T-helper 1 cell (primary cell): ENCODE measurements at regions not wholly inside any gene's neighbourhood (a gene's known extent, or its start where the extent isn't known, plus 50 kb on each side); places are given as distances from the start of the nearest gene placed in this dataset.
"Not testable (repeated sequence)": the region's sequence is repeated elsewhere in the genome, so short reads cannot be mapped to it uniquely, and the experiment has no call there.

ENCODE experiments used
- DNase-seq, 5 donors: peaks; one replicate each; pipeline ENCODE4 v3.0.0-alpha.2; 2012 to 2020

DNA sequence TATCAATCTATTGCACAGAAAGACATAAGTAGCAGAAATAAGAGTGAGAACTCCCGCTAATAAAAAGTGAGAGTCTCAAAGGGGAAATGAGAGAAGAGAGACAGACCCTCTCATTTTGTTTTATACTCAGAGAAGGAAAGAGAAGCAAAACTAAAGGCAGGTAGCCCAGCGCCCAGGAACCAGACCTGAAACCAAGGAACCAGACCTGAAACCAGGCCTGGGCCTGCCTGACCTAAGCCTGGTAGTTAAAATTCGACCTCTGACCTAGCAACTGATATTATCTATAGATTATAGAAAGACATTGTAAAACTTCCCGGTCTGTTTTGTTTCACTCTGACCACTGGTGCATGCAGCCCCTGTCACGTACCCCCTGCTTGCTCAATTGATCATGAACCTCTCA lies 134.5 kb upstream of the SEMA6A start:
- no peak for DNase-seq

DNA sequence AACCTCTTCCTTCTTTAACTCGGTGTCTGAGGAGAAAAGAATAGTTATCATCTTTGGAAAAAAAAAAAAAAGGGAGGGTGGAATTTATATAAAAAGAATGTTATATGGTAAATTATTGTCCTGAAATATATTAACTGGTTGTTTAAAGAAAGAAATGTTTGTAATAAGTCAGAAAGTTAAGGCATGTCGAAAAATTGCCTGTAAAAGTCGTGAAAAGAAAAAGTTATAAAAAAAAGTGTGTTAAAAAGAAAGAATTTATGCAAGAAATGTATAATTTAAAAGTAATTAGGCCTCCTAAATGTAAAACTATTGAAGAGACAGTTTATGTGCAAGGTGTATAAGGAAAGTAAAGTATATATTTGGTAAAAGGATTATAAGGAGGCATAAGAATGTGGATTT lies 130.5 kb upstream of the SEMA6A start:
- DNase-seq, result not testable (repeated sequence)

- DNase-seq, result no peak
These were observed 129.3 kb upstream of the SEMA6A start for GRCh38 chr5:116703941-116704340.

GRCh38 chr5:116703328-116703727 lies 128.7 kb upstream of the SEMA6A start:
- no peak for DNase-seq

DNA sequence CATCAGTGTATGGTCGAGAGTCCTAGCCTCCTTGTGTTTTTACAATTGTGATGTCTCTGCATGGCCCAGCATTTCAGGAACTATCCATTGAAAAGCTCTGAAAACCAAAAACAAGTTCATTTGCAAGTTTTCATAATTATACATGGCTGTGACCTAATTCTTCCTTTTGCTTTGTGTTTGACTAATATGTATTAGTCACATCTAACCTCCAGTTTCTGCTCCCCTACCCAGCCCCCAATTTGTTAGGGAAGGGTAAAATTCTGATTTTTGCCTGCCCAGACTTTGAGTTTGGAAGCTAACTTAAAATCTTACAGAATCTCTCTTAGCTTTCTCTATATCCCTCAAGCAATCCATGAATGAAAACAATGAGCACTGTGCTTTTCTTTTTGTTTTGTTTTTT lies 128.2 kb upstream of the SEMA6A start:
- DNase-seq, result no peak

DNA sequence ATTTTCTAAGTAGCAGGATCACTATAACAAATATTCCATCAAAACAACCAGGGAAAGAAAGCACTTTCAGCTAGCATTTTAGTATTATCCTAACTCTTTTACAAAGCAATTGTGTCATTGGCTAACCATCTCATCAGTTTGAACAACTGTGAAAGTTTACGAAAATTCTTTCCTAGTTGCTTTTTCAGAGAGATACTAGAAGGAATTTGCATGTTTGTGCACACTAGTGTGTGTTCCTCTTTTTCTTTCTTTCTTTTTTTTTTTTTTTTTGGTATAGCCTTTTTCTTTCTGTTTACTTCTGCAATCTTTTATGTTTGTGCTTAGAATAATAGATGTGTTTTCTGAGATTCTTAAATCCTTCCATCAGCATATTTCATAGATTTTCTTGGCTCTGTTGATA lies 124.7 kb upstream of the SEMA6A start:
- DNase-seq, result no peak

DNA sequence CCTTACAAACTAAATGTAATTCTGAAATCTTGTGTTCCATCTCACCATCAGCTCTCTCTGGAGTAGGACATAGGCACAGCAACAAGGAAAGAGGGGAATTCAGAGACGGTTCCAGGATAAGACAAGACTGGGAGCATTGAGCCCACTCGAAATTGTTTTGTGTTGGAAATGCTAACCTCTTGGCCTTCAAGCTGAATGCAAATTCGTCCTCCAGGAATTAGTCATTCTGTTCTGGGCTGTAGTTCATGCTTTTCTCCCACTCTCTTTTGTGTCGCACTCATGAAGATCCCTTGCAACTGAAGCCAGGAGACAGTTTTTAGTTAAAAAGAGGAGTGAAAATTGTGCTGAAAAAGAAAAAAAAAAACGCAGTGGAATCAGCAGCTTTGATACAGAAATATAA lies 121.7 kb upstream of the SEMA6A start:
- no peak for DNase-seq

GRCh38 chr5:116695681-116696080 lies 121.1 kb upstream of the SEMA6A start:
- no peak for DNase-seq

GRCh38 chr5:116686438-116686837 lies 111.8 kb upstream of the SEMA6A start:
- no peak for DNase-seq

- DNase-seq, result no peak
These were observed 111.3 kb upstream of the SEMA6A start for GRCh38 chr5:116685931-116686330.

DNA sequence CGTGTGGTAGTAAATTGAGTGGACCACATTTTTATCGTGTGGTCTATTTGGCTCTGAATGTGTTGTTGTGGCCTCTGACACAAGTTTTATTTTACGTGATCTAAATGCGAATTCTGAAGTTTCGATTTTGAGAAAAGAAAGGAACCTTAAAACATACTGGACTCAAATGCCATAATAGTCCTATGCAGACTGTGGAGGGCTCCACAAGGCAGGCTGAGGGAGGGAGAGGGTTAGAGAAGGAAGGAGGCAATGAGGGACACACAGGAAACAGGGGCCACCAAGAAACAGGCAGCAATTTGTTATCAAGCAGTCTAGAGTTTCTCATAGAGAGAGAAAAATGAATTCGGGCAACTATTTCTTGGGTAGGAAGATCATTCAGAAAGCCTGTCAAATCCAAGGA lies 110.4 kb upstream of the SEMA6A start:
- no peak for DNase-seq

DNA sequence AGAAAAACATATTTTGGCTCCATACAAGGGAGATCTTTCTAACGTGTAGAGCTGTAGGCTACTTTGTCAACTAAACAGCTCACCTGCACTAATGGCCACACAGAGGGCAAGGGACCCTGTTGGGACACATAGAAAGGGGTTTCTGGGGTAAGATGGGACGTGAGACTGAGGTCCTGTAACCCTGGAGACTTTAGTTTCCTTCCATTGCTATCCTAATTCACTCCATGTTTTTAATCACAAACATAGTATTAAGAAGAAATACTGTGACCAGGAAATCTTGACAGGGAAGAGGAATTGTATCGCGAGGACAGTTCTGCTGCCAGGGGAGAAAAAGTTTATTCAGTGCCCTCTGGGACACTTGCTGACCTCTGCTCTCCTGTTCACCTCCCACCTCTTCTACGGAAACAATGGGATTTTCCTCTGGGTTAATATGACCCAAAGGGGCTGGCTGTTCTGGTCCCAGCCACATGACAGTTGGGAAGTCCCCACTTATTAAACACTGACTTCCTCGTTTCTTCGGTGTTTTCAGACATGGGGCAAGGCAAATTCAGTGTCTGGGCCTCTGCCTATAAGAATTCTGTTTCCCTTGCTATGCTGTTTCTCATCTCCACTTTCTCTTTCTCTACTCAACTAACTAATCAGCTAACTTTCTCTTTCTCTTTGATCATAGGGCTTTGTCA lies 106.9 kb upstream of the SEMA6A start:
- no peak for DNase-seq

DNA sequence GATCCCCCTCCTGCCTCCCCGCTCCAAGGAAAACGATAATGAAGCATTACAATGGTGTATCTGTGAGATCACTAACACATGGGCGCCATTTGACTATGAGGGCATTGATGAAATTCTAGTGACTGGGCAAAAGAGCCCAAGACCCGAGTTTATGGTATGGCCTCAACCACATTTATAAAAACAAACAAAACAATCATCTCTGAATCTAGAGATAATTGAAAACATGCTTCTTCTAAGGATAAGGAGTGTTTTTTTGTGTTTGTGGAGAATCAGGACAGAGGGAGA lies 100.9 kb upstream of the SEMA6A start:
- no peak for DNase-seq

- DNase-seq, result no peak
These were observed 100.4 kb upstream of the SEMA6A start for GRCh38 chr5:116674881-116675625.

DNA sequence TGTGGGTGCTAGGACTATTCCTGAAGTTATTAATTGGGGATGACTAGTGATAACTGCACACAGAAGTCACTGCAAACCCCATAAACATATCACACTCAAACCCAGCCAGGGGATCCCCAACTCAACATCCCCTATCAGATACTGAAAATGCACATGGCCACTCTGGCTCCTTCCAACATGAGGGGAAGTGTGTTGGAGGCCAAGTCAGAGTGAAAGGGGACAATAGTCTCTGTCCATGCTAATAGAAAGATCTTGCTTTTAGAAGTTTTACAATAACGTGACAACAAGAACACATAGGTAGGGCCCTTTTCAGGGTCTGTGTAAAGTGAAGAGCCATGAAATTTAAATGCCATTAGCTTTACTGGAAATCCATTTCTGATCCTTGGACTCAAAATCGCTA lies 98.8 kb upstream of the SEMA6A start:
- DNase-seq, result no peak

- DNase-seq, result no peak
These were observed 97.6 kb upstream of the SEMA6A start for GRCh38 chr5:116672203-116672602.

DNA sequence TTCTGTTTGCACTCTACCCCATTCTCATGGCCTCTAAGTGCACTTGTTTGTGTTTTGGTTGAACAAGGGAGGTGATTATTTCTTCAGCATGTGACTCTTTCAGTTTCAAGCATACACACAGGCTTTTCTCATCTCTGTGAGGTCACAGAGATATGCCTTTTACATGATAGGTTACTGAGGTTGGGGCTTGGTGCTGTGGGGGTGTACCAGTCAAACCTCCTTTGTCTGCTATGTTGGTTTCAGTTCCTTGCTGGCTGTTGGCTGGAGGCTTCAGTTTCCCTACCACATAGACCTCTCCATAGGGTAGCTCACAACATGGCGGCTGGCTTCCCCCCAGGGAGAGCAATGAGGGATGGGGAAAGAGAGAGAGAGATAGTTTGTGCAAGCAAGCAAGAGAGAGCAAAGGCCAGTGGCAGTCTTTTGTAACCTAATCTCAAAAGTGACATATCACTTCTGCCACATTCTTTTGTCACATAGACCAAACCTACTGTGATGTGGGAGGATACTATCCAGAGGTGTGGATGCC lies 96.7 kb upstream of the SEMA6A start:
- no peak for DNase-seq

- DNase-seq, result no peak
These were observed 94.8 kb upstream of the SEMA6A start for GRCh38 chr5:116669261-116670031.

DNA sequence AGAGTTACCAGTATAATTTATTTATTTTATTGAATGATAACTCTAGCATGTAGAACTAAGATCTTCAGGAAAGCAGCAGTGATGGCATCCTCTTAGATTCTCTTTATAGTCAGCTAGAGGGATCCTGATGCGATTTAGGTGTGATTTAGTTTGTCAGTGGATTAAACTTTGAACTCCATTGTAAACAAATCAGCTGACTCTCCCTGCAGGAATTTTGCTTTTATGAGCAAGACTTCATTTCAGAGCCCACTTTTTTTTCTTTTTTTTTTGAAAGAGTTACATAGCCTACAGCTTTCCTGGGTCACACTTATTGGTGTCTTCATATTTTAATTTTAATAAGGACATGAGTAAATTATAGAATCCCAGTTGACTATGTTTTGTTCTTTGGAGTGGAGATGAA lies 93.8 kb upstream of the SEMA6A start:
- DNase-seq, result no peak

DNA sequence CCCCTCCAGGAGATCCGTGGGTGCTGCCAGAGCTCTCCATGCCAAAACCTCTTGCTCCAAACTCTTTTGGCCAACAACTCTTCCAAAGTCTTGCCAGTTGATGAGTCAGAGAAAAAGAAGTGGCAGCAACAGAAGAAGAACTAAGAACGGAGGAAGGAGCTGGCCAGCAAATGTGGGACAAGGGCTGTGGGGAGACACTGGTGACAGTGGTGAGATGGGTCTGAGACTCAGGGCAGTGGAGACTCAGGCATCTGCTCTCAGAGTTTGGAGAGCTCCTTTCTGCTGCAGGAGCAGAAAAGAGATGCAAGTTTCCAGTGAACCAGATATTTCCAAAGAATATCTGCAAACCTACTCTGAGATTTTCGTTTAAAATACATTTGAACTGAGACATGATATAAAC lies 92.3 kb upstream of the SEMA6A start:
- DNase-seq, result no peak

DNA sequence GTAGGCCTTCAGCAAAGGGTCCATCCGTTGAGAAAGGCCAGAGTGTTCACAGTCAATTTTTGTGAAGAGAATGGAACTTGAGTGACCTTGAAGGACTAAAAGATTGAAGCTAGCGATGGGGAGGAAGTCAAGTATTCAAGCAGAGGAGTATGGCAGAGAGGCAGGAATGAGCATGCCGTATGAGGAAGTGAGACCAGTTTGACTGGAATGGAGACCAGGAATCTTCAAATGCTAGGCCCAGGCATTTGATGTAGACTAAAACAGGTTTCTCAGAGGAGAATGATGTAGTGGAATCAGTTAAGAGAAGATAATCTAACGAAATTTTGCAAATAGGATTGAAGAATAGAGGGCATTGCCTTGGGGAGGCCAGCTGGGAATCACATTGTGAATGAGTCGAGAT lies 90.4 kb upstream of the SEMA6A start:
- no peak for DNase-seq

DNA sequence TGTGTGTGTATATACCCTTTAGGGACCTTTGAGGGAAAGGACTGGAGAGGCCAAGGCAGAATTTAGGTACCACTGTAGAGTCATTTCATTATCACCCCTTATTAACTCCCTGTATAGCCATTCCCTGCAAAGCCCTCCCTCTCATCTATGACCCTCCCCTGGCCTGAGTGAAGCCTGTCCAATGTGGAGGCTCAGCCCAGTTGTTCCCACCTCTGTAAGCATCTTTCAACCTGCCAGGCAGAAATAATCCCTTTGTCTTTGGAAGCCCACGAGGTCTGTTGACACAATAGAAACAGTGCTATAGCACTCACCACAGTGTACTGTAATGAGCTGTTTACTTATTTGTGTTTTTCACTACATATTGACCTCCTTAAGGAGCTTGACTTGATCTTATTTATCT lies 88.5 kb upstream of the SEMA6A start:
- DNase-seq, result no peak

DNA sequence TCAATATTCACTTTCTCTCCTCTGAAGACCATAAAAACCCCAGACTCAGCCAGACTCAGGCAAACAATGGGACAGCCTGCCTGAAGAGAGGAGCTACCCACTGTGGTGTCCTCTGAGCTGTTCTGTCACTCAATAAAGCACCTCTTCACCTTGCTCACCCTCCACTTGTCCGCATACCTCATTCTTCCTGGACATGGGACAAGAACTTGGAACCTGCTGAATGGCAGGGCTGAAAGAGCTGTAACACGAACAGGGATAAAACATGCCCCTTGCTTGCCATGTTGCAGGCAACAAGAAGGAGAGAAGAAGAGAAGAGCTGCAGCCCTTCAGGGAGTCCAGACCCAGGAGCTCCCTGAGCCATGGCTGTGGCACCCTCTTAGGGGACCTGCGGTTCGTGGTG lies 86.8 kb upstream of the SEMA6A start:
- DNase-seq, result no peak

GRCh38 chr5:116660929-116661328 lies 86.3 kb upstream of the SEMA6A start:
- DNase-seq, result no peak
